SK-N-SH treated with all-trans-retinoic acid at 6 μM for 48 hours (cell line): ENCODE measurements at regions not wholly inside any gene's neighbourhood (a gene's known extent, or its start where the extent isn't known, plus 50 kb on each side); places are given as distances from the start of the nearest gene placed in this dataset.

Source experiments
- ARNTL ChIP-seq: fragments of 450-650 bp; formaldehyde crosslinking; IDR thresholded peaks from 2 replicates; pipeline ENCODE4 v1.5.0; 2020; ENCODE audit warnings: low read depth, mild to moderate bottlenecking, moderate library complexity, borderline replicate concordance
- BACH2 ChIP-seq: fragments of 250-450 bp; sonication (Bioruptor Pico); IDR thresholded peaks from 2 replicates; pipeline ENCODE4 v1.9.0; 2021; ENCODE audit warnings: mild to moderate bottlenecking, borderline replicate concordance
- ISL1 ChIP-seq: fragments of 250-450 bp; sonication (Bioruptor Pico); IDR thresholded peaks from 2 replicates; pipeline ENCODE4 v2.1.2; 2022; ENCODE audit warnings: mild to moderate bottlenecking, moderate library complexity
- TCF4 ChIP-seq: fragments of 250-450 bp; sonication (Bioruptor Pico); IDR thresholded peaks from 2 replicates; pipeline ENCODE4 v1.8.0; 2021; ENCODE audit warnings: mild to moderate bottlenecking, moderate library complexity, borderline replicate concordance
- TOX ChIP-seq: fragments of 250-450 bp; sonication (Bioruptor Pico); IDR thresholded peaks from 2 replicates; pipeline ENCODE4 v1.8.0; 2021; ENCODE audit warnings: mild to moderate bottlenecking, moderate library complexity, borderline replicate concordance
- ZFP3 ChIP-seq: fragments of 250-450 bp; sonication (Bioruptor Pico); IDR thresholded peaks from 2 replicates; pipeline ENCODE4 v1.5.0; 2020; ENCODE audit warnings: mild to moderate bottlenecking, moderate library complexity
- ZFP30 ChIP-seq: fragments of 450-650 bp; formaldehyde crosslinking; IDR thresholded peaks from 2 replicates; pipeline ENCODE4 v1.5.0; 2022; ENCODE audit warnings: mild to moderate bottlenecking, moderate library complexity
- ZNF8 ChIP-seq: fragments of 450-650 bp; formaldehyde crosslinking; IDR thresholded peaks from 2 replicates; pipeline ENCODE4 v1.5.0; 2020; ENCODE audit warnings: mild to moderate bottlenecking, moderate library complexity
- TF ChIP-seq, protein P1 (sequence below): fragments of 250-450 bp; sonication (Bioruptor Pico); IDR thresholded peaks from 2 replicates; pipeline ENCODE4 v1.8.0; 2021; ENCODE audit warnings: low read depth, mild to moderate bottlenecking, moderate library complexity, borderline replicate concordance
- TF ChIP-seq, protein P2 (sequence below): fragments of 250-450 bp; sonication (Bioruptor Pico); IDR thresholded peaks from 2 replicates; pipeline ENCODE4 v1.5.1; 2020; ENCODE audit warnings: low read depth, mild to moderate bottlenecking, moderate library complexity
- TF ChIP-seq, protein P3 (sequence below): fragments of 250-450 bp; sonication (Bioruptor Pico); IDR thresholded peaks from 2 replicates; pipeline ENCODE4 v1.5.1; 2021; ENCODE audit warnings: mild to moderate bottlenecking, moderate library complexity
- TF ChIP-seq, protein P4 (sequence below): fragments of 250-450 bp; sonication (Bioruptor Pico); IDR thresholded peaks from 2 replicates; pipeline ENCODE4 v1.8.0; 2020; ENCODE audit warnings: mild to moderate bottlenecking, moderate library complexity, borderline replicate concordance
- TF ChIP-seq, protein P5 (sequence below): fragments of 250-450 bp; sonication (Bioruptor Pico); IDR thresholded peaks from 2 replicates; pipeline ENCODE4 v1.5.0; 2020; ENCODE audit warnings: mild to moderate bottlenecking, moderate library complexity

DNA sequence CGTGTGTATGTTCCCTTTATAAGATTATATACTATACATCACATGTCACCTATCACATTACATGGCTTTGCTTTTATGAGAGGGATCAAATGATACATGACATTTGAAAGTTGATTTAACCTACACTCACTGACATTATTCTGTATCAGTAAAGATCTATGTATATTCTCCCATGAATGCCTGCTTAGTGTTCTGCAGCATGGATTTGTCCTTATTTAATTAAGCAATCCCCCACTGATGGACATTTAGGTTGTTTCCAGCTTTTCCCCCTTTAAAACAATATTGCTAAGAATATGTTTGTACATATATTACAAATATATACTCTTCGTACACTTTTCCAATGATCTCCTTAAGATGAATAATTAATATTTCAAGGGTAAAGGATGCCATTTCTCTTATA, 297.4 kb downstream of the TFAP2C start:
- TF ChIP-seq ZFP30 (no peak), TCF4 (CRISPR knock-in tag) (no peak), ISL1 (CRISPR knock-in tag) (no peak), ARNTL (CRISPR knock-in tag) (no peak), TOX (CRISPR knock-in tag) (no peak), ZFP3 (CRISPR knock-in tag) (no peak), ZNF8 (CRISPR knock-in tag) (no peak), BACH2 (no peak)
- TF ChIP-seq, protein P1, sequence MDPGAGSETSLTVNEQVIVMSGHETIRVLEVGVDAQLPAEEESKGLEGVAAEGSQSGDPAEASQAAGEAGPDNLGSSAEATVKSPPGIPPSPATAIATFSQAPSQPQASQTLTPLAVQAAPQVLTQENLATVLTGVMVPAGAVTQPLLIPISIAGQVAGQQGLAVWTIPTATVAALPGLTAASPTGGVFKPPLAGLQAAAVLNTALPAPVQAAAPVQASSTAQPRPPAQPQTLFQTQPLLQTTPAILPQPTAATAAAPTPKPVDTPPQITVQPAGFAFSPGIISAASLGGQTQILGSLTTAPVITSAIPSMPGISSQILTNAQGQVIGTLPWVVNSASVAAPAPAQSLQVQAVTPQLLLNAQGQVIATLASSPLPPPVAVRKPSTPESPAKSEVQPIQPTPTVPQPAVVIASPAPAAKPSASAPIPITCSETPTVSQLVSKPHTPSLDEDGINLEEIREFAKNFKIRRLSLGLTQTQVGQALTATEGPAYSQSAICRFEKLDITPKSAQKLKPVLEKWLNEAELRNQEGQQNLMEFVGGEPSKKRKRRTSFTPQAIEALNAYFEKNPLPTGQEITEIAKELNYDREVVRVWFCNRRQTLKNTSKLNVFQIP, result no peak
- TF ChIP-seq, protein P2, sequence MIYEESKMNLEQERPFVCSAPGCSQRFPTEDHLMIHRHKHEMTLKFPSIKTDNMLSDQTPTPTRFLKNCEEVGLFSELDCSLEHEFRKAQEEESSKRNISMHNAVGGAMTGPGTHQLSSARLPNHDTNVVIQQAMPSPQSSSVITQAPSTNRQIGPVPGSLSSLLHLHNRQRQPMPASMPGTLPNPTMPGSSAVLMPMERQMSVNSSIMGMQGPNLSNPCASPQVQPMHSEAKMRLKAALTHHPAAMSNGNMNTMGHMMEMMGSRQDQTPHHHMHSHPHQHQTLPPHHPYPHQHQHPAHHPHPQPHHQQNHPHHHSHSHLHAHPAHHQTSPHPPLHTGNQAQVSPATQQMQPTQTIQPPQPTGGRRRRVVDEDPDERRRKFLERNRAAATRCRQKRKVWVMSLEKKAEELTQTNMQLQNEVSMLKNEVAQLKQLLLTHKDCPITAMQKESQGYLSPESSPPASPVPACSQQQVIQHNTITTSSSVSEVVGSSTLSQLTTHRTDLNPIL (CRISPR knock-in tag), result no peak
- TF ChIP-seq, protein P3, sequence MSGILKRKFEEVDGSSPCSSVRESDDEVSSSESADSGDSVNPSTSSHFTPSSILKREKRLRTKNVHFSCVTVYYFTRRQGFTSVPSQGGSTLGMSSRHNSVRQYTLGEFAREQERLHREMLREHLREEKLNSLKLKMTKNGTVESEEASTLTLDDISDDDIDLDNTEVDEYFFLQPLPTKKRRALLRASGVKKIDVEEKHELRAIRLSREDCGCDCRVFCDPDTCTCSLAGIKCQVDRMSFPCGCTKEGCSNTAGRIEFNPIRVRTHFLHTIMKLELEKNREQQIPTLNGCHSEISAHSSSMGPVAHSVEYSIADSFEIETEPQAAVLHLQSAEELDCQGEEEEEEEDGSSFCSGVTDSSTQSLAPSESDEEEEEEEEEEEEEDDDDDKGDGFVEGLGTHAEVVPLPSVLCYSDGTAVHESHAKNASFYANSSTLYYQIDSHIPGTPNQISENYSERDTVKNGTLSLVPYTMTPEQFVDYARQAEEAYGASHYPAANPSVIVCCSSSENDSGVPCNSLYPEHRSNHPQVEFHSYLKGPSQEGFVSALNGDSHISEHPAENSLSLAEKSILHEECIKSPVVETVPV (CRISPR knock-in tag), result no peak
- TF ChIP-seq, protein P4, sequence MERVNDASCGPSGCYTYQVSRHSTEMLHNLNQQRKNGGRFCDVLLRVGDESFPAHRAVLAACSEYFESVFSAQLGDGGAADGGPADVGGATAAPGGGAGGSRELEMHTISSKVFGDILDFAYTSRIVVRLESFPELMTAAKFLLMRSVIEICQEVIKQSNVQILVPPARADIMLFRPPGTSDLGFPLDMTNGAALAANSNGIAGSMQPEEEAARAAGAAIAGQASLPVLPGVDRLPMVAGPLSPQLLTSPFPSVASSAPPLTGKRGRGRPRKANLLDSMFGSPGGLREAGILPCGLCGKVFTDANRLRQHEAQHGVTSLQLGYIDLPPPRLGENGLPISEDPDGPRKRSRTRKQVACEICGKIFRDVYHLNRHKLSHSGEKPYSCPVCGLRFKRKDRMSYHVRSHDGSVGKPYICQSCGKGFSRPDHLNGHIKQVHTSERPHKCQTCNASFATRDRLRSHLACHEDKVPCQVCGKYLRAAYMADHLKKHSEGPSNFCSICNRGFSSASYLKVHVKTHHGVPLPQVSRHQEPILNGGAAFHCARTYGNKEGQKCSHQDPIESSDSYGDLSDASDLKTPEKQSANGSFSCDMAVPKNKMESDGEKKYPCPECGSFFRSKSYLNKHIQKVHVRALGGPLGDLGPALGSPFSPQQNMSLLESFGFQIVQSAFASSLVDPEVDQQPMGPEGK (CRISPR knock-in tag), result no peak
- TF ChIP-seq, protein P5, sequence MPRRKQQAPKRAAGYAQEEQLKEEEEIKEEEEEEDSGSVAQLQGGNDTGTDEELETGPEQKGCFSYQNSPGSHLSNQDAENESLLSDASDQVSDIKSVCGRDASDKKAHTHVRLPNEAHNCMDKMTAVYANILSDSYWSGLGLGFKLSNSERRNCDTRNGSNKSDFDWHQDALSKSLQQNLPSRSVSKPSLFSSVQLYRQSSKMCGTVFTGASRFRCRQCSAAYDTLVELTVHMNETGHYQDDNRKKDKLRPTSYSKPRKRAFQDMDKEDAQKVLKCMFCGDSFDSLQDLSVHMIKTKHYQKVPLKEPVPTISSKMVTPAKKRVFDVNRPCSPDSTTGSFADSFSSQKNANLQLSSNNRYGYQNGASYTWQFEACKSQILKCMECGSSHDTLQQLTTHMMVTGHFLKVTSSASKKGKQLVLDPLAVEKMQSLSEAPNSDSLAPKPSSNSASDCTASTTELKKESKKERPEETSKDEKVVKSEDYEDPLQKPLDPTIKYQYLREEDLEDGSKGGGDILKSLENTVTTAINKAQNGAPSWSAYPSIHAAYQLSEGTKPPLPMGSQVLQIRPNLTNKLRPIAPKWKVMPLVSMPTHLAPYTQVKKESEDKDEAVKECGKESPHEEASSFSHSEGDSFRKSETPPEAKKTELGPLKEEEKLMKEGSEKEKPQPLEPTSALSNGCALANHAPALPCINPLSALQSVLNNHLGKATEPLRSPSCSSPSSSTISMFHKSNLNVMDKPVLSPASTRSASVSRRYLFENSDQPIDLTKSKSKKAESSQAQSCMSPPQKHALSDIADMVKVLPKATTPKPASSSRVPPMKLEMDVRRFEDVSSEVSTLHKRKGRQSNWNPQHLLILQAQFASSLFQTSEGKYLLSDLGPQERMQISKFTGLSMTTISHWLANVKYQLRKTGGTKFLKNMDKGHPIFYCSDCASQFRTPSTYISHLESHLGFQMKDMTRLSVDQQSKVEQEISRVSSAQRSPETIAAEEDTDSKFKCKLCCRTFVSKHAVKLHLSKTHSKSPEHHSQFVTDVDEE (CRISPR knock-in tag), result no peak
